Stimulated activated naive CD8-positive, alpha-beta T cell treated with anti-CD3 and anti-CD28 coated beads, Interleukin-15, Interleukin-2, amounts not matched to agents 100 ng/mL and 50 ng/mL, for 24 hours (primary cell): ENCODE measurements at regions not wholly inside any gene's neighbourhood (a gene's known extent, or its start where the extent isn't known, plus 50 kb on each side); places are given as distances from the start of the nearest gene placed in this dataset.

Experiments used
- H3K27ac Mint-ChIP-seq: one replicate; pipeline ENCODE4 v1.8.0; 2021; ENCODE audit warnings: mild to moderate bottlenecking, mixed read lengths
- H3K27me3 Mint-ChIP-seq: one replicate; pipeline ENCODE4 v1.8.0; 2021; ENCODE audit warnings: mixed read lengths
- H3K36me3 Mint-ChIP-seq: one replicate; pipeline ENCODE4 v1.8.0; 2021; ENCODE audit warnings: low read depth, mixed read lengths
- H3K4me1 Mint-ChIP-seq: one replicate; pipeline ENCODE4 v1.8.0; 2021; ENCODE audit warnings: low read depth, mixed read lengths
- H3K4me3 Mint-ChIP-seq: one replicate; pipeline ENCODE4 v1.8.0; 2021; ENCODE audit warnings: mild to moderate bottlenecking, mixed read lengths
- H3K9me3 Mint-ChIP-seq: one replicate; pipeline ENCODE4 v1.8.0; 2021; ENCODE audit warnings: mixed read lengths

DNA sequence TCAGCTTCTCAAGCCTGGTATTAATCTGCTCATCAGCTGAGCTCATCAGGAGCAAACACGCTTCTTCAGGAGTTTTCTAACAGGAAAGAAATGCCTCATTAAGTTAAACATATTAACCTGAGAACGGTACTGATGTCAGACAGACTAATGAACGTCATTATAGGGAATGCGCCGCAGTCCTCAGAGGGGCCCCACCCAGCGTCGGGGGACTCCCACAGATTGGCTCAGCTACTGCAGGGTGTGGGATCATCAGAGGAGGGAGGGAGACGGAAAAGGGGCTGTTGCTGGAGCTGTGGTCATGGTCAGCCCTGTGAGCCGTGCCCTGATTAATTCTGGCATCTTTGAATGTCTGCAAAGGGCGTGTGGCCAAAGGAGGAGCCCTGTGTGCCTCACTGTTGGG lies 348.5 kb downstream of the PTPRU start:
- Mint-ChIP-seq H3K4me3 (no peak overlapping the region), H3K4me1 (no peaks in the 10 kb centered on the region), H3K27ac (no peak overlapping the region), H3K9me3 (no peaks in the 10 kb centered on the region), H3K27me3 (peaks cover 3% of the 10 kb centered on the region), H3K36me3 (no peaks in the 10 kb centered on the region)

DNA sequence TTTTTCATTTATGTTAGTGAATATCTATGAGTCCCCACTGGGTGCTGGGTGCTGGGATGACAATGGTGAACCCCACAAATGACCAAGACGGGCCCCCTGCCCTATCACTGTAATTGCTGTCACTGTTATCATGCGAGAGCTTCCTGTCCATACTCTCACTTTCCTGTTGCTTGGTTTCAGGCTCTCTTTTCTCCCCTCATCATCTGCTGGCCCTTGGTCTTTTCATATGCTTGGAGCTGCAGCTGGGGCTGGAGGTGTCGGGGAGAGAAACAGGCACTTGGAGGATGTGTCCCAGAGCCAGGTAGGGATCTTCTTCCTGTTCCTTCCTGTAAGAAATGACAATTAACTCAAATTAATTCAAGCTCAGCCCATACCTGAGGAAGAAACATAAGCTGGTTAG lies 348.0 kb downstream of the PTPRU start:
- Mint-ChIP-seq H3K9me3 (no peaks in the 10 kb centered on the region), H3K27ac (no peak overlapping the region), H3K4me3 (no peak overlapping the region), H3K36me3 (no peaks in the 10 kb centered on the region), H3K27me3 (peaks cover 3% of the 10 kb centered on the region), H3K4me1 (no peaks in the 10 kb centered on the region)

DNA sequence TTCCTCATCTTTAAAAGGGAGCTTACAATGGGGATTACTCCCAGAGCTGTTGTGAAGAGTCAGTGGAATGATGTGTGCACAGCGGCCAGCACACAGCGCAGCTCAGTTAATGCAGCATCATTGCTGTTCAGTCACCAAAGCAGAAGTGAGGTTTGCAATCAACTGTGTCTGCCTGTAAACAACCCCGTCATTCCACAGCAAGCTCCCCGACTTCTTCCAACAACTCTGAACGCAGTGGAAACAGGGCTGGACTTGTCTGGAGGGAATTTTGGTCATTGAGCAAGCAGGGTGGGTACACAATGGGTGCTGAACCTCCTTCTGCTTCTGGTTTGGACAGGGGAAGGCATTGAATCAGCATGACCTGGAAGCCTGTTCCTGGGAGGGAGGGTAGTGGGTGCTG lies 347.4 kb downstream of the PTPRU start:
- H3K27me3 Mint-ChIP-seq: peaks cover 3% of the 10 kb centered on the region
- no peaks in the 10 kb centered on the region for H3K9me3 Mint-ChIP-seq
- no peaks in the 10 kb centered on the region for H3K36me3 Mint-ChIP-seq
- no peak overlapping the region for H3K27ac Mint-ChIP-seq
- H3K4me3 Mint-ChIP-seq: no peak overlapping the region
- H3K4me1 Mint-ChIP-seq: no peaks in the 10 kb centered on the region

DNA sequence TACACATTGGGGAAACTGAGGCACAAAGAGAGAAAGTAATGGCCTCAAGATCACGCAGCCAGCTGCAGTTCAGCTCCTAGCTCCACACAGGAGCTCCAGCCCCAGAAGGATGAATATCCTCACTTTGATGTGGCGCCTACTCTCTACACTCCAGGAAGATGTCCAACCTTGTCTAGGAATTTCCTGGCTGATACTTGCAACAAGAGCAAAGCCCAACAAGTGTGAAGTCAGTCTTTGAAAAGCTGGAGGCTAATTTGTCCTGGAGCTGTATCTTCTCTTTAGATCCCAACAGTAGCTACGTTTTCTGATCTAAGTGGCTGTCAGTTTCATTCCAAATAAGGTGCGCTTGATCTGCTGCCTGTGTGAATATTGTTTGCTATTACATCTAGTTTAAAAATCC lies 344.9 kb downstream of the PTPRU start:
- Mint-ChIP-seq H3K27ac (no peak overlapping the region), H3K4me3 (no peak overlapping the region), H3K4me1 (no peaks in the 10 kb centered on the region), H3K9me3 (no peaks in the 10 kb centered on the region), H3K27me3 (no peaks in the 10 kb centered on the region), H3K36me3 (no peaks in the 10 kb centered on the region)

DNA sequence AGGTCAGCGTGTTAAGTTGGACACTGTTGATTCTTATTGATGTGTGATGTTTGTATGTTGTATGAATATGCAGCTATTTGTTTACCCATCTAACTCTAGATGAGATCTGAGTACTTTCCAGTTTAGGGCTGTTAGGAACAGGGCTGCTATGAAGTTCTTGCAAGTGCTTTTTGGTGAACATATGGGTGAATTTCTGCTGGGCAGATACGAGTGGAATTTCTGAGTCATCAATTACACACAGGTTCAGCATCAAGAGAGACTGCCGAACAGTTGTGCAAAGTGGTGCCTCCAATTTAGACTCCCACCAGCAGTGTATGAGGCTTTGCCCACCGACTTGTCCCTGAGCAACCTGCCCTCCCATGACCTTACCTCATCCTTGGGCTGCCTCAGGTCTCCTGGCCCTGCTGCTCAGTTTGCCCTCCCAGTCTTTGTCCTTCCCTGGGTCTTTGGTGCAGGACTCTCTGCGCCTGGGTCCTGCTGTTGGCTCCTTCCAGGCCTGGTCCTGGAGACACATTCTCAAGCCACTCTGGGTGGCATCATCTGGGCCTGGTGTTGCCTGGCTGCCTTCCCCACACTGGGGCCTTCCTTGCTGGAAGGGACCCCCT lies 343.6 kb downstream of the PTPRU start:
- no peaks in the 10 kb centered on the region for H3K9me3 Mint-ChIP-seq
- no peak overlapping the region for H3K27ac Mint-ChIP-seq
- H3K27me3 Mint-ChIP-seq: no peaks in the 10 kb centered on the region
- H3K4me3 Mint-ChIP-seq: no peak overlapping the region
- no peaks in the 10 kb centered on the region for H3K36me3 Mint-ChIP-seq
- H3K4me1 Mint-ChIP-seq: no peaks in the 10 kb centered on the region

DNA sequence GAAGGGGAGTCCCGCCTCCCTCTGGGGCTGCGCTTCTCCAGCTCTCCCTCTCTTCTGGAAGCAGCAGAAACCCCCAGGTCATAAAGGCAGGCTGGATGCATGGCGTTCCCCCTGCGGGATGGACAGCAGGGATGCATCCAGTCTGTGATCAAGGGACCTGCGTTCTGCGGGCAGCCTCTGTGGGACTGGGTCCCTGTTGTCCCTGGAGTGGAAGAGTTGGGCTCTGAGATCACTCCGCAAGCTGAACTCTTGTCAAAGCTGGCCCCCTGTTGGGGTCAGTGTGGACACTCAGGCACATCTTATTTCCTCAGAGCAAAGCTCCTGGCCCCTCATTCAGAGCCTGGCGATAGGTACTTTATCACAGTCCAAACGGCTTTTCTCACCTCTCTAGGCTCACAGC lies 341.2 kb downstream of the PTPRU start:
- Mint-ChIP-seq H3K4me1 (no peaks in the 10 kb centered on the region), H3K27ac (no peak overlapping the region), H3K36me3 (no peaks in the 10 kb centered on the region), H3K27me3 (no peaks in the 10 kb centered on the region), H3K4me3 (no peak overlapping the region), H3K9me3 (no peaks in the 10 kb centered on the region)

DNA sequence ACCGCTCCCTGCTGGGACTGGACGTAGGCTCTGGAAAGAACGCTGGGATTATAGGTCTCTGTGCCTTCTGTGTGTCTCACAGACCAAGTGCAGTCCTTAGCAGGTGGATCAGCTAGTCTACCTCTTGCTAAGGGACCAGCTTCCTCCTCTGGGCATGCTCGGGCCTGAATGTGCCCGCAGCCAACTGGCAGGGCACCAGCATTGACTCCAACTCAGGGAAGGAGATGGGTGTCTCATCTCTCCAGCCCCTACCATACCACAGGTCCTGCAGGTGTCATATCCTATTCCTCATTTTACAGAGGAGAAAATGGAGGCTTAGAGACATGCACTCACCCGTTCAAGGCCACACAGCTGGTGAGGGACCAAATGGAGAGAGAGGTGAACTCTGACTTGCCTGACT lies 340.2 kb downstream of the PTPRU start:
- H3K36me3 Mint-ChIP-seq: no peaks in the 10 kb centered on the region
- no peaks in the 10 kb centered on the region for H3K9me3 Mint-ChIP-seq
- no peak overlapping the region for H3K4me3 Mint-ChIP-seq
- no peaks in the 10 kb centered on the region for H3K4me1 Mint-ChIP-seq
- H3K27me3 Mint-ChIP-seq: no peaks in the 10 kb centered on the region
- no peak overlapping the region for H3K27ac Mint-ChIP-seq

DNA sequence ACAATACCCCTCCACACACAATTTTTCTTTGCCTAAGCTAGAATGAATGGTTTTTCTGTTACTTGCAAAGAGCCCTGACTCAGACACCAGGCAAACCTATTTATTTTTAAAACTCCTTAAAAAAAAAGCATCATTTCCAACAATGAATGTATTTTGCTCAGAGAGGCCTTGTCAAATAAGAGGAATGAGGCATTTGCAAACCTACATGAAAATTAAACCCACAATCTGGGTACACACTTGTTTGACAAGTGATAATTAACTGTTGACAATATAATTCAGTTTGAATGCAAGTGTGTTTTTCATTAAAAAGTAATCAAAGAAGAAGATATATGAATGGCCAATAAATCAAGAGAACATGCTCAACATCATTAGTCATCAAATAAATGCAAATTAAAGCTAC lies 339.5 kb downstream of the PTPRU start:
- Mint-ChIP-seq H3K36me3 (no peaks in the 10 kb centered on the region), H3K4me3 (no peak overlapping the region), H3K27me3 (no peaks in the 10 kb centered on the region), H3K27ac (no peak overlapping the region), H3K9me3 (no peaks in the 10 kb centered on the region), H3K4me1 (no peaks in the 10 kb centered on the region)

DNA sequence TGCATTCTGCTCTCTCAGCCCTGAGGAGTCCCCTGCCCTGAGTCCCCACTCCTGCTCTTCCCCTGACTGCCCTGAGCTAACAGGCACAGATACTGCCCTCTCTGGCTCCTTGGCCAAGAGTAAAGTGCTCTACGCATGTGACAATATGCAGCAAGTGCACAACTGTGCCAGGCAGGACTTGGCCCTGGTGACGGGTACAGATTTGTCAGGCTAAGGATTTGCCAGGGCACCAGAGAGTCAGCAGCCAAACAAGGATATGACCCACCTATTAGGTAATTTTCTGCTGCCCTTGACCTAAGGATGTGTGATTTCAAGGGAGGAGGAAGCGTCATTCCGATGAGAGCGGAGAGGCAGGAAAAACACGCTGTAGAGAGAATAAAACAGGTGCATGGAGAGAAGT lies 339.0 kb downstream of the PTPRU start:
- H3K27ac Mint-ChIP-seq: no peak overlapping the region
- no peaks in the 10 kb centered on the region for H3K27me3 Mint-ChIP-seq
- H3K4me3 Mint-ChIP-seq: no peak overlapping the region
- H3K36me3 Mint-ChIP-seq: no peaks in the 10 kb centered on the region
- H3K4me1 Mint-ChIP-seq: no peaks in the 10 kb centered on the region
- no peaks in the 10 kb centered on the region for H3K9me3 Mint-ChIP-seq

DNA sequence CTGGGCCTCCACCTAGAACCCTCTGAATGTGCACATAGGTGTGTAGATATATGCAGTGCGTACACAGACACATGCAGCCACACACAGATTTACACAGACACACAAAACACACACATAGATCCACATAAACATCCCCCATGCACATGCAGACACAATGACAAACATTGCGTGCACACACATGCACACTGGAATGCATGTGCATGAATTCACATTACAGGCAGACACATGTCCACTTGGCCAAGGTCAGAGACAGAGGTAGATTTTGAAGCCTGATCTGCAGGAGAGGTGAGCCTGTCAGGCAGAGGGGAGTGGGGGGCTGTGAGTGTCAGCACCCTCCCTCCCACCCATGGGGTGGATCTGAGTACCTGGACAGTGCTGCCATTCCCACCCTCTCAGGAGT lies 338.5 kb downstream of the PTPRU start:
- Mint-ChIP-seq H3K4me3 (no peak overlapping the region), H3K9me3 (no peaks in the 10 kb centered on the region), H3K4me1 (no peaks in the 10 kb centered on the region), H3K36me3 (no peaks in the 10 kb centered on the region), H3K27me3 (no peaks in the 10 kb centered on the region), H3K27ac (no peak overlapping the region)

DNA sequence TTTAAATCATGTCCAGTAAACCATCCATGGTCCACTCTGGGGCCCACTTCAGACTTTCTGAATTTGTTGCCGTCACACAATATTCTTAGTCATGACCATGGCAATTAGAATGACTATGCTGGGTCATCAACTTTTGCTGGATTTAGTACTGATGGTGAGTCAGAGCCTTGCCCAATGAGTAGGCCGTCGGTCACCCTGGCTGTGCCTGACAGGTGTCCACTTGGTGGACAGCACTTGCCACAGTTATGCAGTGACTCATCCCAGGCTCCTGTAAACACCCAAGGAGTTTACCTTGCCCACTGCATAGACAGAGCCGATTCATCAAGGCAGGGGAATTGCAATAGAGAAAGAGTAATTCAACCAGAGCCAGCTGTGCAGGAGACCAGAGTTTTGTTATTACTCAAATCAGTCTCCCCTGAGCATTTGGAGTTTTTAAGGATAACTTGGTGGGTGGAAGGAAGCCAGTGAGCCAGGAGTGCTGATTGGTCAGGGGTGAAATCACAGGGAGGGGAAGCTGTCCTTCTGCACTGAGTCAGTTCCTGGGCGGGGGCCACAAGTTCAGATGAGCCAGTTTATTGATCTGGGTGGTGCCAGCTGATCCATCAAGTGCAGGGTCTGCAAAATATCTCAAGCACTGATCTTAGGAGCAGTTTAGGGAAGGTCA lies 333.8 kb downstream of the PTPRU start:
- Mint-ChIP-seq H3K36me3 (no peaks in the 10 kb centered on the region), H3K27ac (no peak overlapping the region), H3K9me3 (peaks cover 4% of the 10 kb centered on the region), H3K4me1 (no peaks in the 10 kb centered on the region), H3K4me3 (no peak overlapping the region), H3K27me3 (no peaks in the 10 kb centered on the region)

DNA sequence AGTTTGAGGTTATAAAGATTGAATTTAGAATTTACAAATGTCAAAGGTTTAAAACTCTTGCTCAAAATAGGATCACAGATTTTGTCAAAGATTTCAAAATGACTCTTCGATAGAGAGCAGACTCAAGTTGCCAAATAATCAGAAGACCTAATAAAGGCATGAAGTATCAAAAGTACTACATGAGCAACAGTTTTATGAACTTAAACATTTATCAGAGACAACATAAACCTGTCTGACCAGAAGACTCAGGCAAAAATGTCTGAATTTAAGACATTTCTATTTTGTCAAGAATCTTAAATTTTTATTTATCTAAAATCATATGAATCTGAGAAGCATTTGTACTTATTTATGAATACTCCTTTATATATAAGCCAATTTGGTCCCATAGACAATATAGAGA lies 330.9 kb downstream of the PTPRU start:
- no peak overlapping the region for H3K27ac Mint-ChIP-seq
- peaks cover 16% of the 10 kb centered on the region for H3K9me3 Mint-ChIP-seq
- no peaks in the 10 kb centered on the region for H3K36me3 Mint-ChIP-seq
- no peaks in the 10 kb centered on the region for H3K4me1 Mint-ChIP-seq
- no peaks in the 10 kb centered on the region for H3K27me3 Mint-ChIP-seq
- no peak overlapping the region for H3K4me3 Mint-ChIP-seq

DNA sequence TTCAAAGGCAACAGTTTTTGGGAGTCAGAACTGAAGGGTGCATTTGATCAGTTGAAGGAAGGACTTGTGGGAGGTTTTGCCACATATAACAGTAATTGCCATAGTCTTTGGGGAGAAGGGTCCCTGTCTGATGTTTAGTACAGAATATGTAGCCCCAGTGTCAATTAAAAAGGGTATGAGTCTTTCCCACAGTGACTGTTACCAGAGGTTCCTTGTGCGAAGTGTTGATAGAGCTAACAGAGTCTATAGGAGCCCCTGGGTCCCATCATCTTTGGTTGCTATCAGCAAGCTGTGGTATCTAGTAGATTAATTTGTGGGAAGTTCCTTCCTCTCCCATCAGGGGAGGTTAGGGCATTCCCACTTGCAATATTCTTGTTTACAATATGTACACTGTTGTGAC lies 329.2 kb downstream of the PTPRU start:
- no peak overlapping the region for H3K27ac Mint-ChIP-seq
- no peaks in the 10 kb centered on the region for H3K4me1 Mint-ChIP-seq

DNA sequence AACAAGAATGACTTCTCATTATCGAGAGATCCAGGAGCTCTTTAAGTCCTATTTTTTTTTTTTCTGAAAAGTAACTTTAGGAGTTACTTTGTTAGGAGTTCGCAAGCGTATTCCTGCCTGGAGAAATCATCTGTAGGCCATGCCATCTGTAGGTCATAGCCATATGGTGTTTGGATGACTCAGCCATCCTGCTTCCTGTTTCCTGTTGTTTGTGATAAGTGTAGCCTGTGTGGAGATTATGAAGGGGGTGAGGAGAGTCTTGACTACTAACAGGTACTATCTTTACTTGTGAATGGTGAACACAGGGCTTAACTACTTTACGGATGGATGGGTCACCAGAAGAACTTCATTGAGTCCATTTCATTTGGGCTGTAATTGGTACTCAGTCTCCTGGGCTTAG lies 327.2 kb downstream of the PTPRU start:
- Mint-ChIP-seq H3K4me1 (no peaks in the 10 kb centered on the region), H3K36me3 (no peaks in the 10 kb centered on the region), H3K27ac (no peak overlapping the region), H3K9me3 (peaks cover 17% of the 10 kb centered on the region), H3K4me3 (no peak overlapping the region), H3K27me3 (no peaks in the 10 kb centered on the region)

More for the DNA sequence above, 329.2 kb downstream of the PTPRU start:
- no peaks in the 10 kb centered on the region for H3K27me3 Mint-ChIP-seq
- H3K36me3 Mint-ChIP-seq: no peaks in the 10 kb centered on the region
- H3K4me3 Mint-ChIP-seq: no peak overlapping the region
- H3K9me3 Mint-ChIP-seq: peaks cover 17% of the 10 kb centered on the region

DNA sequence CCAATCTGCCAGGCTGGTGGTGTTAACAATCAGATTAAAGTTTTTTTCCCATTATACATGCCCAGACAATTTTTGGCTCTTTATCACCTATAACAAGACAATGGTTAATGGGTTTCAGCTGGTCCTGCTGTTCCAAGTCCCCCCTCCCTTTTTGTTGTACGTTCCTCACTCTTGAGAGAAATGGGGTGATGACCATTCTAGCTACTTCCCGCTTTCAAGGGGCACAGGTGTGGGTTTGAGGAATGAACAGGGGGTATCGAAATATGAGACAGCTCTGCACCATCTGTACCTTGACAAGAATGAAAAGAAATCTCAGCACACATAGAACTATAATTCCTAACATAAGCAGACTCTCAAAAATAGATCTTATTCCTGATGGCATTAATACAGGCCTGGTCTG lies 326.8 kb downstream of the PTPRU start:
- Mint-ChIP-seq H3K4me1 (no peaks in the 10 kb centered on the region), H3K9me3 (peaks cover 17% of the 10 kb centered on the region), H3K4me3 (no peak overlapping the region)

DNA sequence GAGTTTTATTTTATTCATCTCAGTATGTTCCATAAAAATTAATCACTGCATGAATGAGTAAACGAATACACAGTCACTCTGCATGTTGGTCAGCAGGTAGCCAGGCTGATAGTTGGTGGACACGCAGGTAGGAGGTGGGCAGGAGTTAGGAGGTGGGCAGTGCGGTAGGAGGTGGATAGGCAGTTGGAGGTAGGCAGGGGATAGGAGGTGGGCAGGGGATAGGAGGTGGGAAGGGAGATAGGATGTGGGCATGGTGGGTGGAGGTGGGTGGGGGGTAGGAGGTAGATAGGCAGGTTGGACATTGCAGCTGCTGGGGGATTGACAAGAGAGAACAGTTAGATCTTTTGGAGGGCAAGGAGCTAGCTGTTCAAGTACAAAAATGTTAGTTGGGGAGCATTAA lies 322.7 kb downstream of the PTPRU start:
- no peaks in the 10 kb centered on the region for H3K36me3 Mint-ChIP-seq
- H3K4me1 Mint-ChIP-seq: no peaks in the 10 kb centered on the region
- no peak overlapping the region for H3K27ac Mint-ChIP-seq
- H3K4me3 Mint-ChIP-seq: no peak overlapping the region
- H3K27me3 Mint-ChIP-seq: no peaks in the 10 kb centered on the region
- peaks cover 13% of the 10 kb centered on the region for H3K9me3 Mint-ChIP-seq

More for the DNA sequence above, 326.8 kb downstream of the PTPRU start:
- Mint-ChIP-seq H3K36me3 (no peaks in the 10 kb centered on the region), H3K27me3 (no peaks in the 10 kb centered on the region), H3K27ac (no peak overlapping the region)
